Liver (tissue), 3 donors: ENCODE measurements at regions not wholly inside any gene's neighbourhood (a gene's known extent, or its start where the extent isn't known, plus 50 kb on each side); places are given as distances from the start of the nearest gene placed in this dataset.

ENCODE experiments used
- HNF4A ChIP-seq, 2 donors: conservative IDR thresholded peaks; 2 replicates each; pipeline ENCODE4 v1.6.1; 2016; ENCODE audit warnings: antibody characterized with exemption in 2 of 2, mild to moderate bottlenecking in 2 of 2
- RXRA ChIP-seq, 2 donors: IDR thresholded peaks; 2 replicates each; pipeline ENCODE4 v1.6.1; 2017 to 2018; ENCODE audit warnings: antibody characterized with exemption in 2 of 2, mild to moderate bottlenecking in 1 of 2
- YY1 ChIP-seq: IDR thresholded peaks from 2 replicates; pipeline ENCODE4 v1.6.1; 2016; ENCODE audit warnings: antibody characterized with exemption, mild to moderate bottlenecking
- TF ChIP-seq, protein P1 (sequence below): fragments of 150-350 bp; IDR thresholded peaks from 2 replicates; pipeline ENCODE4 v1.5.1; 2017; ENCODE audit warnings: improper control_type of control experiment, low read depth, low read length; ENCODE audit not compliant: missing input control
- donor health status: healthy.
- donor health status: healthy.

DNA sequence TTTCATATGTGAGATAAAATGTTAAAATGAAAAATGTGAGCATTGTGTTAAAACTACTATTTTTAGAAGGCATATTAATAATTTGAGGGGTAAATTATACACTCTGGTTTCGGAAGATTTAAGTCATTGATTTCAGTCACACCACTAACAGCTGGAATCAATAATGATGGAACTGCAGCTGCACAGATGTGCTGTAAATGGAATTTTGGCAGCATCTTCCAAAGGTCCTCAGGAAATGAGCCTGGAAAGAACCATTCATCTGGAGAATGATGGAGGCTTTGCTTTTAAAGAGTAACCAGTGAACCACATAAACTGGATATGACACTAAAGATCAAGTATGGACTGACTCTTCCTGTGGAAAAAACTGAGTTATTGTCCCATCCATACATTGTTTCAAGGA, 759.0 kb upstream of the EPHA5 start:
- TF ChIP-seq YY1 = no peak
- TF ChIP-seq RXRA (IDR thresholded peaks at IDR 0.05) = no peak
- TF ChIP-seq, protein P1, sequence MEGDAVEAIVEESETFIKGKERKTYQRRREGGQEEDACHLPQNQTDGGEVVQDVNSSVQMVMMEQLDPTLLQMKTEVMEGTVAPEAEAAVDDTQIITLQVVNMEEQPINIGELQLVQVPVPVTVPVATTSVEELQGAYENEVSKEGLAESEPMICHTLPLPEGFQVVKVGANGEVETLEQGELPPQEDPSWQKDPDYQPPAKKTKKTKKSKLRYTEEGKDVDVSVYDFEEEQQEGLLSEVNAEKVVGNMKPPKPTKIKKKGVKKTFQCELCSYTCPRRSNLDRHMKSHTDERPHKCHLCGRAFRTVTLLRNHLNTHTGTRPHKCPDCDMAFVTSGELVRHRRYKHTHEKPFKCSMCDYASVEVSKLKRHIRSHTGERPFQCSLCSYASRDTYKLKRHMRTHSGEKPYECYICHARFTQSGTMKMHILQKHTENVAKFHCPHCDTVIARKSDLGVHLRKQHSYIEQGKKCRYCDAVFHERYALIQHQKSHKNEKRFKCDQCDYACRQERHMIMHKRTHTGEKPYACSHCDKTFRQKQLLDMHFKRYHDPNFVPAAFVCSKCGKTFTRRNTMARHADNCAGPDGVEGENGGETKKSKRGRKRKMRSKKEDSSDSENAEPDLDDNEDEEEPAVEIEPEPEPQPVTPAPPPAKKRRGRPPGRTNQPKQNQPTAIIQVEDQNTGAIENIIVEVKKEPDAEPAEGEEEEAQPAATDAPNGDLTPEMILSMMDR = no peak
- TF ChIP-seq HNF4A (conservative IDR thresholded peaks at IDR 0.05) = no peak
